ENCODE measurements at regions not wholly inside any gene's neighbourhood (a gene's known extent, or its start where the extent isn't known, plus 50 kb on each side); places are given as distances from the start of the nearest gene placed in this dataset.

GRCh38 chr5:57067597-57067924 is 106.3 kb upstream of the GPBP1 start (continued):
- TF ChIP-seq CEBPZ (IDR thresholded peaks at IDR 0.05; ENCODE audit: borderline replicate concordance, low read depth, low read length) (no peak), ELF1 (tag; IDR thresholded peaks at IDR 0.05) (no peak), HMBOX1 (IDR thresholded peaks at IDR 0.05) (no peak), ZBTB17 (CRISPR knock-in tag; IDR thresholded peaks at IDR 0.05) (no peak), ESRRA (IDR thresholded peaks at IDR 0.05; ENCODE audit: borderline replicate concordance, low read depth) (no peak), PKNOX1 (IDR thresholded peaks at IDR 0.05) (no peak), MYNN (IDR thresholded peaks at IDR 0.05) (no peak), MYNN (CRISPR knock-in tag; IDR thresholded peaks at IDR 0.05) (no peak), ZBTB12 (CRISPR knock-in tag; IDR thresholded peaks at IDR 0.05) (no peak), ETS1 (conservative IDR thresholded peaks at IDR 0.05; ENCODE audit: control insufficient read depth, low read depth, low read length) (no peak), TAL1 (IDR thresholded peaks at IDR 0.05) (peak; percentile 74), TFAP4 (CRISPR knock-in tag; IDR thresholded peaks at IDR 0.05; ENCODE audit: borderline replicate concordance) (no peak), RBM14 (IDR thresholded peaks at IDR 0.05; ENCODE audit: borderline replicate concordance, insufficient read depth, low read depth, low read length) (no peak), ZNF644 (tag; IDR thresholded peaks at IDR 0.05; ENCODE audit: low read depth) (no peak), KDM2B (CRISPR knock-in tag; IDR thresholded peaks at IDR 0.05) (no peak), TCF3 (CRISPR knock-in tag; IDR thresholded peaks at IDR 0.05) (peak; percentile 75), BRD4 (IDR thresholded peaks at IDR 0.05) (no peak), TAF7 (tag; IDR thresholded peaks at IDR 0.05) (no peak), NFRKB (IDR thresholded peaks at IDR 0.05; ENCODE audit: low read depth) (no peak), BCL6 (CRISPR knock-in tag; IDR thresholded peaks at IDR 0.05) (no peak), SMARCE1 (IDR thresholded peaks at IDR 0.05) (peak; percentile 73; the same call in 1 of the 2 replicates)
